ENCODE measurements at regions not wholly inside any gene's neighbourhood (a gene's known extent, or its start where the extent isn't known, plus 50 kb on each side); places are given as distances from the start of the nearest gene placed in this dataset.

DNA sequence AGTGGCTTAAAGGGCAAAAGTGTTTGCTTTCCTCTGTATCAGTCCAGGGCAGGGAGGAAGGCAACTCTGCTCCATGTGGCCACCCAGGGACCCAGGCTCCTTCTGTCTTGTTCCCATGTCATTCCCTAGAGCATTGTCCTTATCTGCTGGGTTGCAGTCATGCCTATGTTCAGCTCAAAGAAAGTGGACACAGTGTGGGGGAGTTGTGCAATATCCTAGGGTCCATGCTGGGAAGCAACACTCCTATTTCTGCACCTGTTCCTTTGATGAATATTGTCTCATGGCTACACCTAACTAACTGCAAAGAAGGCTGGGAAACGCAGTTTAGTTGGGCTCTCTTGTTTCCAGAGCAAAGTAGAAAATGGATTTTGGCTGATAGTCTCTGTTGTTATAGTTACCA lies 107.0 kb upstream of the OTUD4 start:
- no peaks in the 10 kb centered on the region for H3K36me3 ChIP-seq
- DNase-seq: no peak
- H3K9me3 ChIP-seq: no peaks in the 10 kb centered on the region

DNA sequence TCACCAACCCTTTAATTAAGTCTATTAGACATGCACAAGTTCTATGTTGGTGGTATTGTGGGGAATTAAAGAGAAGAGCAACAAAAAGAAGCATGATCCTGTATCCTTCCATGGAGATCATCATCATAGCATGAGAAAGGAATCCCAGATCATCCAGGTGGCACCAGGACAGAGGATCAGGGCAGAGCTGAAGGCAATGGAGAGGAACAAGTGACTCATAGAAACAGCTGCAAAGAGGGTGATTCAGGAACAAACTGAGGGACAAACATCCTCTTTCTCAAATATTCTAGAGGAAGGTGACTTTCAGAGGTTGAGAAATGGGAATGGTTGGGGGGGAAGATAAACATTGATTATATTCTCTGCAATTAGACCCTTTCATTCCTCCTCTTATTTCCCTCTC lies 105.5 kb upstream of the OTUD4 start:
- no peak for DNase-seq
- Histone ChIP-seq H3K36me3 (no peaks in the 10 kb centered on the region), H3K9me3 (no peaks in the 10 kb centered on the region), H3K27ac (no peak overlapping the region), H3K4me1 (ENCODE audit: insufficient read depth) (no peaks in the 10 kb centered on the region), H3K4me3 (no peak overlapping the region), H3K27me3 (no peaks in the 10 kb centered on the region)
- intact Hi-C loops (cut with DNase I): no loop called here
- TF ChIP-seq POLR2A (IDR thresholded peaks at IDR 0.05): no peak

More for the DNA sequence above, 107.0 kb upstream of the OTUD4 start:
- no peak overlapping the region for H3K4me3 ChIP-seq
- no peaks in the 10 kb centered on the region for H3K4me1 ChIP-seq (ENCODE audit: insufficient read depth)
- no peak for TF ChIP-seq CTCF (IDR thresholded peaks at IDR 0.05)
- 80 to 96% (median 84%) methylated on average over 1 of the region's 1 CpG for WGBS, 3 donors
- intact Hi-C loops (cut with DNase I): no loop called here
- no peaks in the 10 kb centered on the region for H3K27me3 ChIP-seq
- H3K27ac ChIP-seq: no peak overlapping the region

DNA sequence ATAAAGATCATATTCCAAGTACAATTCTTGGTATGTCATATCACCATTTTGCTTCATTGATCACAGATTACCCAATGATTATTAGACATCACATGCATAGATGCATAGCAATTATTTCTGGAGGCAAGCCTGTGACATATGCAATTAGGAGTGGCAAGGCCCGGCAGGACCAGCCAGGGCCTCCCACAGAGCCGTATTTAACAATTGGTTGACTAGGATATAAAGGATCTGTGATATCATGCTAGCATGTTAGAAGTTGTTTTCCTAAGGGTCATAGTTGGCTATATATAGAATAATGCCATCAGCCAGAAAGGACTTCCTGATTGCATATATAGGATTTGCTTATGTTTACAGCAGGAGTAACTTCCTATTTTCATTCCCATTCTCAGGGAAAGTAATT lies 103.5 kb upstream of the OTUD4 start:
- Histone ChIP-seq H3K36me3 (no peaks in the 10 kb centered on the region), H3K4me1 (ENCODE audit: insufficient read depth) (no peaks in the 10 kb centered on the region), H3K27me3 (no peaks in the 10 kb centered on the region), H3K9me3 (no peaks in the 10 kb centered on the region), H3K4me3 (no peak overlapping the region), H3K27ac (no peak overlapping the region)
- intact Hi-C loops (cut with DNase I): no loop called here
- DNase-seq: no peak
- WGBS, 3 donors: 60 to 80% (median 63%) methylated on average over 2 of the region's 2 CpGs
- TF ChIP-seq EP300 (IDR thresholded peaks at IDR 0.05) (no peak), CTCF (IDR thresholded peaks at IDR 0.05) (no peak), POLR2A (IDR thresholded peaks at IDR 0.05) (no peak)

DNA sequence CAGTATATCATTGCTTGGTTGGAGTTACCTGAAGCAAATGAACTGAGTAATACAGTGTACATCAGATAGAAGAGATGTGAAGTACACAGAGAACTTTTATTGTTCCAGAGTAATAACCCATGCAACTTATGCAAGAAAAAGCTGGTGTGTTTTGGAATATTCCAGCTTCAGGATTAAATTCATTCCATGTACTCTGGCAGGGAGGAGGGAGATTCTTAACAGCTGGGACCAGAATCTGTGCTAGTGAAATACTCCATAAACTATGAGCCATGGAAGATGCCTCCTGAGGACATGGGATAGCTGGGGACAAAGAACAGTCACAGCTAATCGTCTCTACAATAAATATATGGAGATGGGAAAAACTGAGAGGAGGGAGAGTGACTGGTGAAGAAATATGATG lies 101.6 kb upstream of the OTUD4 start:
- no peak for DNase-seq
- Histone ChIP-seq H3K9me3 (no peaks in the 10 kb centered on the region), H3K4me3 (no peak overlapping the region), H3K36me3 (no peaks in the 10 kb centered on the region), H3K4me1 (ENCODE audit: insufficient read depth) (no peaks in the 10 kb centered on the region), H3K27me3 (no peaks in the 10 kb centered on the region), H3K27ac (no peak overlapping the region)
- TF ChIP-seq POLR2A (IDR thresholded peaks at IDR 0.05) (no peak), EP300 (IDR thresholded peaks at IDR 0.05) (no peak), CTCF (IDR thresholded peaks at IDR 0.05) (no peak)
- intact Hi-C loops (cut with DNase I): no loop called here
- 84 to 87% (median 86%) methylated on average over 1 of the region's 1 CpG for WGBS, 3 donors

- Histone ChIP-seq H3K4me3 (no peak overlapping the region), H3K27ac (no peak overlapping the region), H3K36me3 (no peaks in the 10 kb centered on the region), H3K9me3 (no peaks in the 10 kb centered on the region), H3K4me1 (ENCODE audit: insufficient read depth) (no peaks in the 10 kb centered on the region), H3K27me3 (no peaks in the 10 kb centered on the region)
- TF ChIP-seq POLR2A (IDR thresholded peaks at IDR 0.05): no peak
- no peak for TF ChIP-seq EP300 (IDR thresholded peaks at IDR 0.05)
- TF ChIP-seq CTCF (IDR thresholded peaks at IDR 0.05): no peak
- no peak for DNase-seq
- WGBS, 3 donors: 79 to 81% (median 80%) methylated on average over 9 of the region's 9 CpGs
- intact Hi-C loops (cut with DNase I): no loop called here
These were observed 100.8 kb upstream of the OTUD4 start for GRCh38 chr4:145281224-145281623.

Data from ovary (tissue), 7 donors.